ENCODE measurements at regions not wholly inside any gene's neighbourhood (a gene's known extent, or its start where the extent isn't known, plus 50 kb on each side); places are given as distances from the start of the nearest gene placed in this dataset.
"Not testable (repeated sequence)": the region's sequence is repeated elsewhere in the genome, so short reads cannot be mapped to it uniquely, and the experiment has no call there.

GRCh38 chr6:115544765-115545671, 515.7 kb downstream of the FRK start:
- DNase-seq (ENCODE audit: low spot score), result no peak

DNA sequence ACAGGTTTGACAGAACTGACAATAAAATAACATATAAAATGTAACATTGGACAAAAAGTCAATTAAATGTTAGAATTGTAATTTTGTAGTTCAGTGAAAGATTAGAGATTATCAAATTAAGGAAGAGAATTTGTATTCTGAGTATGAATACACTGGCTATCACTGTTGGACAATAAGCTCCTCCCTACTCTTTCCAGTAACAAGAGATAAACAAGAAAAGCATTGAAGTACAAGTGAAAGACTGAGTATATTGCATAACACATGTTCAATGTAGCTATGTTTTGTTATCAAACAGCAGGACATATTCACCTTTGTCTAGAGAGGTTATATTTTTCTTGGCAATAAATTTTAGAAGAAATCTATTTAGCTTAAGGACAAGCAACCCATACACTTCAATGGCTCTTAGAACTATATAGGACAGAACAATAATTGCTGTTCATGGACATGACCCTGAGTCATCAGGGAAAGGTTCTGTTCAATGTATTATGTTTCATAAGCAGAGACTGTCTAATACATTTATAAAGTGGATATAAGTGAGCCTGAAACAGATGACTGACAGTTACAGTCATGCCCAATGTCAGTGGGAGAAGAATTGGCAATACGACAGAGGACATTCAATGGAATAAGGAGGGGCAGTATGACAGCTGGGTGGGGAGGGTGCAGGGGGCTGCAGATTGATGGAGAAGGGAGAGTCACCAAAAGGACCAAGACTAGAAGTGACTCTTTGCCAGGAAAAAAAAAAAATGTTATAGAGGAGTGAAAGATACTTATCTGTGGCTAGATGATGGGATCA, 520.4 kb downstream of the FRK start:
- no peak for DNase-seq (ENCODE audit: low spot score)

GRCh38 chr6:115539531-115539930, 521.2 kb downstream of the FRK start:
- no peak for DNase-seq (ENCODE audit: low spot score)

- no peak for DNase-seq (ENCODE audit: low spot score)
Measured at GRCh38 chr6:115524821-115525220, 535.9 kb downstream of the FRK start.

DNA sequence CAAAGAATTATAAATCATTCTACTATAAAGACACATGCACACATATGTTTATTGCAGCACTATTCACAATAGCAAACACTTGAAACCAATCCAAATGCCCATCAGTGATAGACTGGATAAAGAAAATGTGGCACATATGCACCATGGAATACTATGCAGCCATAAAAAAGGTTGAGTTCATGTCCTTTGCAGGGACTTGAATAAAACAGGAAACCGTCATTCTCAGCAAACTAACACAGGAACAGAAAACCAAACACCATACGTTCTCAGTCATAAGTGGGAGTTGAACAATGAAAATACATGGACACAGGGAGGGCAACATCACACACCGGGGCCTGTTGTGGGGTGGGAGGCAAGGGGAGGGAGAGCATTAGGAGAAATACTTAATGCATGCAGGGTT, 538.9 kb downstream of the FRK start:
- DNase-seq (ENCODE audit: low spot score), result not testable (repeated sequence)

DNA sequence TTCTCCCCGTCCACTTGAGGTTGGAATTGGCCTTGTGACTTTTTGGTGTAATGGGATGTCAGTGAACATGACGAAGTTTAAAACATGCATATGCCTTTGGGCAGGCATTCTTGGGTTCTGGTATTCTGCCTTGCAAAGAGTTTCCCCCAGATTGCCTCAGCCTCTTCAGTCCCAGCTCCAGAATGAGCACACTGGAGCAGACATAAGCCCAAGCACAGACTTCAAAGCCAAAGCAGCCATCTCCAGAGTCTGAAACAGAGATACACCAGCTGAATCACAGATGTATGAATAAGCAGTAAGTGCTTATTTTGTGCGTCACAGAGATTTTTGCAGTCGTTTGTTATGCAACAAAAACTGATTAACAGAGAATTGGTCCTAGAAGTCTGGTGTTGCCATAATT, 546.0 kb downstream of the FRK start:
- no peak for DNase-seq (ENCODE audit: low spot score)

GRCh38 chr6:115512923-115513322, 547.8 kb downstream of the FRK start:
- DNase-seq (ENCODE audit: low spot score), result no peak

- no peak for DNase-seq (ENCODE audit: low spot score)
Measured at GRCh38 chr6:115511771-115512170, 548.9 kb downstream of the FRK start.

- not testable (repeated sequence) for DNase-seq (ENCODE audit: low spot score)
Measured at GRCh38 chr6:115502432-115502831, 558.3 kb downstream of the FRK start.

- no peak for DNase-seq (ENCODE audit: low spot score)
Measured at GRCh38 chr6:115495184-115495583, 565.5 kb downstream of the FRK start.

GRCh38 chr6:115487331-115487730, 573.4 kb downstream of the FRK start:
- no peak for DNase-seq (ENCODE audit: low spot score)

DNA sequence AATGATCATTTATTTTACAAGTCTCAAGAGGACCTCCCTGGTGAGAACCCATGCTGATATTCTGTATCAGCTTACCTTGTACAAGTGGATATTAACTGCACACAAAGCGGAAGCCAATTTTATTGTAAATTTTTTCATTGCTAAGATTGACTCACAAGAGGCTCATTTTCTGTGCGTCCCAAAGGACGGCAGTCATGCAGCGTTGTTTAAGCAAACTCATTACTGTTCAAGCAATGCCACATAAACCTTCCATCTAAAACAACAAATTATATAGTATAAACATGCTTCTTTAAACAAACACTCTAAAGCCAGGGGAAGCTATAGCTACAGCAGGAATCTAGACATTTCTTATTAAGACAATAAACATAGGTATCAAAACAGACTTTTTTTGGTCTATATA, 575.3 kb downstream of the FRK start:
- no peak for DNase-seq (ENCODE audit: low spot score)

- DNase-seq (ENCODE audit: low spot score), result not testable (repeated sequence)
Measured at GRCh38 chr6:115480543-115480942, 580.1 kb downstream of the FRK start.

- DNase-seq (ENCODE audit: low spot score), result no peak
Measured at GRCh38 chr6:115474443-115475041, 586.1 kb downstream of the FRK start.

- no peak for DNase-seq (ENCODE audit: low spot score)
Measured at GRCh38 chr6:115468272-115469005, 592.3 kb downstream of the FRK start.

- no peak for DNase-seq (ENCODE audit: low spot score)
Measured at GRCh38 chr6:115467726-115468125, 593.0 kb downstream of the FRK start.

DNA sequence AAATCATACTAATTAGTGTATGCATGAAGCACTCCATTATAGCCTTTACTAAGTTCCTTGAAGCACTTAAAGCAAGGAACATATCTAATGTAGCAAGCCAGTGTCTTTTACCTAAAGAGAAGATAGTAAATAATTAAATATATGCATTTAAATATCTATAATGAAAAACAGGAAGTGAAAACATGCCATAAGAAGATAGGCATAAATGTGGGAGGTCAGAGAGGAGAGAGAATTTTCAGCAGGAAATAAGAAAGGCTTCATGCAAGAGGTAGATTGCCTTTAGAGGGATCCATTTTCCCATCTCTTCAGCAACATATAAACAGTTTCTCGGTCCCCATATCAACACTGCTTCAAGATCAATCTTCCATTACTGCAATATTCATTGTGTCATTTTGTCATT, 599.8 kb downstream of the FRK start:
- DNase-seq (ENCODE audit: low spot score), result no peak

- no peak for DNase-seq (ENCODE audit: low spot score)
Measured at GRCh38 chr6:115456848-115457247, 603.8 kb downstream of the FRK start.

GRCh38 chr6:115443825-115444478, 616.7 kb downstream of the FRK start:
- DNase-seq (ENCODE audit: low spot score), result no peak

GRCh38 chr6:115442323-115442722, 618.4 kb downstream of the FRK start:
- no peak for DNase-seq (ENCODE audit: low spot score)

DNA sequence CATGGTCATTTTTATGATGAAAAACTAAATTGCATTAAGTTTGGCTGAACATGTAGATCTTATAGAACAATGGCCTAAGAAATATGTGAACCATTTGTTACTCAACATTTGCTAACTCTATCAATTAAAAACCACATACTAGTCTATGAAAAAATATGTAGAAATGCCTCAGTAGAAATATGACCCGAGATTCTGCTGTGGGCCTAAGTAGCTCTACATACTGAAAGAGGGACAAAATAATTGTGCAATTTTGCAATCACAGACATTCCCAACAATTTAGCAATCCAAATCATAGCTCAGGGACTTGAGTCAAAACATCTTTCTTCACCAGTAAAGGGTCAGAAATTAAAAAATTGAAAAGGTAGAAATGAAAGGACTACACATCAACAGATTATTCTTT, 619.0 kb downstream of the FRK start:
- DNase-seq (ENCODE audit: low spot score), result no peak

DNA sequence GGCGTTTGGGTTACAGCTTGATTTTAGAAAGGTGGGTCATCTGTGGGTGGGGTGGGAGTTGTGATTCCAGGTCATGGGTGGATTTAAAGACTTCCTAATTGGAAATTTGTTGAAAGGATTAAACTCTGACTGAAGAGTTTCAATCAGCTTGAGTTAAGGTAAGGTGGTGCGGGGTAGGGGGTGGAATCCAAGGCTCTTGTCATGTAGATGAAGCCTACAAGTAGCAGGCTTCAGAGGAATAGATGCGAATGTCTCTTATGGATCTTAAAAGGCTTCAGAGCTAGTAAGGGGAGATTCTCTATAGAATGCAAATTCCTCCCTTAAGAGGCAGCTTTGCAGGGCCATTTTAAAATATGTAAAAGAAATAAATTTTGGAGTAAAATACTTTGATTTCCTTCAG, 645.3 kb downstream of the FRK start:
- DNase-seq (ENCODE audit: low spot score), result no peak

All from putamen (tissue), 1 donor.